ENCODE measurements at regions not wholly inside any gene's neighbourhood (a gene's known extent, or its start where the extent isn't known, plus 50 kb on each side); places are given as distances from the start of the nearest gene placed in this dataset.
"Not testable (repeated sequence)": the region's sequence is repeated elsewhere in the genome, so short reads cannot be mapped to it uniquely, and the experiment has no call there.

- not testable (repeated sequence) for DNase-seq (ENCODE audit: low read depth)
Measured at GRCh38 chr1:120614931-120615639, 108.7 kb upstream of the NBPF26 start.

GRCh38 chr1:120617493-120617892 lies 106.3 kb upstream of the NBPF26 start:
- DNase-seq (ENCODE audit: low read depth): not testable (repeated sequence)

- DNase-seq (ENCODE audit: low read depth): not testable (repeated sequence)
Measured at GRCh38 chr1:120619867-120620692, 103.7 kb upstream of the NBPF26 start.

- not testable (repeated sequence) for DNase-seq (ENCODE audit: low read depth)
Measured at GRCh38 chr1:120620693-120620969, 103.1 kb upstream of the NBPF26 start.

GRCh38 chr1:120621278-120621677 lies 102.5 kb upstream of the NBPF26 start:
- DNase-seq (ENCODE audit: low read depth): not testable (repeated sequence)

GRCh38 chr1:120623539-120623938 lies 100.2 kb upstream of the NBPF26 start:
- not testable (repeated sequence) for DNase-seq (ENCODE audit: low read depth)

- not testable (repeated sequence) for DNase-seq (ENCODE audit: low read depth)
Measured at GRCh38 chr1:120624565-120625064, 99.1 kb upstream of the NBPF26 start.

GRCh38 chr1:120629832-120630455 lies 93.8 kb upstream of the NBPF26 start:
- not testable (repeated sequence) for DNase-seq (ENCODE audit: low read depth)

- not testable (repeated sequence) for DNase-seq (ENCODE audit: low read depth)
Measured at GRCh38 chr1:120634816-120635806, 88.6 kb upstream of the NBPF26 start.

GRCh38 chr1:120640261-120641013 lies 83.3 kb upstream of the NBPF26 start:
- DNase-seq (ENCODE audit: low read depth): not testable (repeated sequence)

- not testable (repeated sequence) for DNase-seq (ENCODE audit: low read depth)
Measured at GRCh38 chr1:120641014-120641302, 82.8 kb upstream of the NBPF26 start.

- not testable (repeated sequence) for DNase-seq (ENCODE audit: low read depth)
Measured at GRCh38 chr1:120647182-120647581, 76.6 kb upstream of the NBPF26 start.

- DNase-seq (ENCODE audit: low read depth): not testable (repeated sequence)
Measured at GRCh38 chr1:120648915-120649623, 74.7 kb upstream of the NBPF26 start.

GRCh38 chr1:120649730-120650129 lies 74.0 kb upstream of the NBPF26 start:
- DNase-seq (ENCODE audit: low read depth): not testable (repeated sequence)

GRCh38 chr1:120654114-120654513 lies 69.6 kb upstream of the NBPF26 start:
- DNase-seq (ENCODE audit: low read depth): not testable (repeated sequence)

GRCh38 chr1:120655394-120655793 lies 68.4 kb upstream of the NBPF26 start:
- DNase-seq (ENCODE audit: low read depth): not testable (repeated sequence)

GRCh38 chr1:120656116-120656515 lies 67.6 kb upstream of the NBPF26 start:
- not testable (repeated sequence) for DNase-seq (ENCODE audit: low read depth)

GRCh38 chr1:120657804-120658203 lies 65.9 kb upstream of the NBPF26 start:
- not testable (repeated sequence) for DNase-seq (ENCODE audit: low read depth)

- DNase-seq (ENCODE audit: low read depth): not testable (repeated sequence)
Measured at GRCh38 chr1:120658622-120659021, 65.1 kb upstream of the NBPF26 start.

- DNase-seq (ENCODE audit: low read depth): not testable (repeated sequence)
Measured at GRCh38 chr1:120659133-120659532, 64.6 kb upstream of the NBPF26 start.

All from stimulated activated CD8-positive, alpha-beta memory T cell treated with anti-CD3 and anti-CD28 coated beads, Interleukin-12 subunit alpha, Interleukin-12 subunit beta, amount 100 ng/mL, for 4 hours (primary cell).